Type B pancreatic cell (in vitro differentiated cells): ENCODE measurements at regions not wholly inside any gene's neighbourhood (a gene's known extent, or its start where the extent isn't known, plus 50 kb on each side); places are given as distances from the start of the nearest gene placed in this dataset.
A peak's percentile ranks its signal among the peaks of the same experiment; 100 is the strongest.

Experiments
- DNase-seq: peaks from one replicate; pipeline ENCODE4 v3.0.0; 2021; ENCODE audit warnings: mixed read lengths; ENCODE audit not compliant: unreplicated experiment; ENCODE audit errors: extremely low spot score
- H3K27ac Mint-ChIP-seq: 2 replicates; pipeline ENCODE4 v1.8.0; 2021; ENCODE audit warnings: mild to moderate bottlenecking, mixed read lengths
- H3K27me3 Mint-ChIP-seq: 2 replicates; pipeline ENCODE4 v1.8.0; 2021; ENCODE audit warnings: mixed read lengths
- H3K36me3 Mint-ChIP-seq: 2 replicates; pipeline ENCODE4 v1.8.0; 2021; ENCODE audit warnings: mixed read lengths
- H3K4me1 Mint-ChIP-seq: one replicate; pipeline ENCODE4 v1.8.0; 2021; ENCODE audit warnings: mixed read lengths; ENCODE audit not compliant: unreplicated experiment
- H3K4me3 Mint-ChIP-seq: 2 replicates; pipeline ENCODE4 v1.8.0; 2021; ENCODE audit warnings: mild to moderate bottlenecking, mixed read lengths
- H3K9me3 Mint-ChIP-seq: 2 replicates; pipeline ENCODE4 v1.8.0; 2021; ENCODE audit warnings: mixed read lengths
- CTCF ChIP-seq: fragments of 200-600 bp; sonication (generic); conservative IDR thresholded peaks from 2 replicates; pipeline ENCODE4 v1.5.0; 2021; ENCODE audit warnings: antibody characterized with exemption, mild to moderate bottlenecking

GRCh38 chr2:18792684-18793083, 203.3 kb upstream of the NT5C1B start:
- DNase-seq: no peak
- H3K27me3 Mint-ChIP-seq: peaks cover 14% of the 10 kb centered on the region
- H3K27ac Mint-ChIP-seq: no peak overlapping the region
- no peaks in the 10 kb centered on the region for H3K9me3 Mint-ChIP-seq
- no peak for TF ChIP-seq CTCF
- H3K36me3 Mint-ChIP-seq: no peaks in the 10 kb centered on the region
- H3K4me1 Mint-ChIP-seq: peaks cover 44% of the 10 kb centered on the region
- peak overlapping the region; percentile 58 for H3K4me3 Mint-ChIP-seq

GRCh38 chr2:18792226-18792629, 202.9 kb upstream of the NT5C1B start:
- Mint-ChIP-seq H3K4me3 (peak overlapping the region; percentile 58), H3K36me3 (no peaks in the 10 kb centered on the region), H3K9me3 (no peaks in the 10 kb centered on the region), H3K27me3 (peaks cover 18% of the 10 kb centered on the region), H3K4me1 (peaks cover 44% of the 10 kb centered on the region), H3K27ac (peak overlapping the region; percentile 35)
- no peak for TF ChIP-seq CTCF
- DNase-seq: no peak

- peaks cover 44% of the 10 kb centered on the region for H3K4me1 Mint-ChIP-seq
- no peak for DNase-seq
- no peaks in the 10 kb centered on the region for H3K36me3 Mint-ChIP-seq
- no peaks in the 10 kb centered on the region for H3K9me3 Mint-ChIP-seq
- H3K4me3 Mint-ChIP-seq: peak overlapping the region; percentile 18
- TF ChIP-seq CTCF: no peak
- peaks cover 18% of the 10 kb centered on the region for H3K27me3 Mint-ChIP-seq
- peak overlapping the region; percentile 35 for H3K27ac Mint-ChIP-seq
Observed at GRCh38 chr2:18791172-18791797, 201.9 kb upstream of the NT5C1B start.

- no peaks in the 10 kb centered on the region for H3K9me3 Mint-ChIP-seq
- H3K27me3 Mint-ChIP-seq: peaks cover 18% of the 10 kb centered on the region
- H3K27ac Mint-ChIP-seq: no peak overlapping the region
- TF ChIP-seq CTCF: no peak
- peaks cover 39% of the 10 kb centered on the region for H3K4me1 Mint-ChIP-seq
- no peaks in the 10 kb centered on the region for H3K36me3 Mint-ChIP-seq
- no peak for DNase-seq
- H3K4me3 Mint-ChIP-seq: no peak overlapping the region
Observed at GRCh38 chr2:18790509-18791171, 201.3 kb upstream of the NT5C1B start.

- no peaks in the 10 kb centered on the region for H3K9me3 Mint-ChIP-seq
- no peak overlapping the region for H3K4me3 Mint-ChIP-seq
Observed at GRCh38 chr2:18788592-18788991, 199.2 kb upstream of the NT5C1B start.

More at GRCh38 chr2:18788592-18788991, 199.2 kb upstream of the NT5C1B start:
- Mint-ChIP-seq H3K27me3 (peaks cover 14% of the 10 kb centered on the region), H3K4me1 (peaks cover 26% of the 10 kb centered on the region), H3K27ac (no peak overlapping the region), H3K36me3 (no peaks in the 10 kb centered on the region)
- no peak for TF ChIP-seq CTCF
- no peak for DNase-seq
